ENCODE measurements at regions not wholly inside any gene's neighbourhood (a gene's known extent, or its start where the extent isn't known, plus 50 kb on each side); places are given as distances from the start of the nearest gene placed in this dataset.

DNA sequence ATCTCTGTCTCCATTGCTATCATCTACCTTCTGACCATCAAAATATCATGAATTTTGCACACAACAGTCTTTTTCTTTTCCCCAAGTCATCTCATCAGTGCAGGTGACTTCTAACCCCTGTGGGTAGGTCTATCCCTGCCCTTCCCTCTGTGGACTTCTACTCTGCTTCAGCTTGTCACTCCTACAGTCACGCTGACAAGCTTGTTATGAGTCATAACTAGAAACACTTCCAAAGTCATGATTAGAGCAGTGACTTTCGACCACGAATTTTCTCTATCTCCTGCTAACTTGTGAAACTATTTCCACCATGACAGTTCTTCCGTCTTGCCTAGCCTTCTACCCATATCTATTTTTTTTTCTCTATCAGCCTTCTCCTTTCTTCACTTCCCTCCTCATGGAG lies 343.7 kb upstream of the ARGLU1 start:
- Histone ChIP-seq H3K27ac (no peak overlapping the region), H3K4me1 (ENCODE audit: low read depth, poor library complexity, severe bottlenecking) (no peaks in the 10 kb centered on the region), H3K27me3 (ENCODE audit: insufficient read depth, low read depth) (no peaks in the 10 kb centered on the region), H3K4me3 (IDR thresholded peaks at IDR 0.05; ENCODE audit: insufficient read depth, low read depth, low read length) (no peak overlapping the region), H3K4me2 (no peak overlapping the region), H3K79me2 (ENCODE audit: insufficient read depth, low read depth) (no peaks in the 10 kb centered on the region), H4K20me1 (ENCODE audit: insufficient read depth) (no peaks in the 10 kb centered on the region), H3K9ac (no peak overlapping the region), H2AFZ (ENCODE audit: low read depth) (no peak overlapping the region), H3K36me3 (ENCODE audit: insufficient read depth) (no peaks in the 10 kb centered on the region)
- TF ChIP-seq, protein P1, sequence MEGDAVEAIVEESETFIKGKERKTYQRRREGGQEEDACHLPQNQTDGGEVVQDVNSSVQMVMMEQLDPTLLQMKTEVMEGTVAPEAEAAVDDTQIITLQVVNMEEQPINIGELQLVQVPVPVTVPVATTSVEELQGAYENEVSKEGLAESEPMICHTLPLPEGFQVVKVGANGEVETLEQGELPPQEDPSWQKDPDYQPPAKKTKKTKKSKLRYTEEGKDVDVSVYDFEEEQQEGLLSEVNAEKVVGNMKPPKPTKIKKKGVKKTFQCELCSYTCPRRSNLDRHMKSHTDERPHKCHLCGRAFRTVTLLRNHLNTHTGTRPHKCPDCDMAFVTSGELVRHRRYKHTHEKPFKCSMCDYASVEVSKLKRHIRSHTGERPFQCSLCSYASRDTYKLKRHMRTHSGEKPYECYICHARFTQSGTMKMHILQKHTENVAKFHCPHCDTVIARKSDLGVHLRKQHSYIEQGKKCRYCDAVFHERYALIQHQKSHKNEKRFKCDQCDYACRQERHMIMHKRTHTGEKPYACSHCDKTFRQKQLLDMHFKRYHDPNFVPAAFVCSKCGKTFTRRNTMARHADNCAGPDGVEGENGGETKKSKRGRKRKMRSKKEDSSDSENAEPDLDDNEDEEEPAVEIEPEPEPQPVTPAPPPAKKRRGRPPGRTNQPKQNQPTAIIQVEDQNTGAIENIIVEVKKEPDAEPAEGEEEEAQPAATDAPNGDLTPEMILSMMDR (conservative IDR thresholded peaks at IDR 0.05; ENCODE audit: low read depth, low read length), result no peak

DNA sequence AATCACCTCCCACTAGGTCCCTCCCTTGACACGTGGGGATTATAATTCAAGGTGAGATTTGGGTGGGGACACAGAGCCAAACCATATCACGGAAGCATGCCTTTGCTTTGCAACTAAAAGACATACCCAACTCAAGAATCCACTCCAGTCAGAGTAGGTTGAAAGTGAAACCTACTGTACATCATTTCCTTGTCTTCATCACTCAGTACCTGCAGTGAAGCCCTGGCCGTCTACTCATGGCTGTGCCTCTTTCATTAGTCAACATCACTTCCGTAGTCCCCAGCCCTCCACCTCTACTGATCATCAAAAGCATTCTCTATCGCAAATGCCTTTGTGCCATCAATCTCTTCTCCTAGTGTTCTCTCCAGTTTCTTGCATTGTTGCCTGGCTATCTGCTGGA lies 343.1 kb upstream of the ARGLU1 start:
- Histone ChIP-seq H3K9ac (no peak overlapping the region), H3K36me3 (ENCODE audit: insufficient read depth) (no peaks in the 10 kb centered on the region), H3K27me3 (ENCODE audit: insufficient read depth, low read depth) (no peaks in the 10 kb centered on the region), H3K79me2 (ENCODE audit: insufficient read depth, low read depth) (no peaks in the 10 kb centered on the region), H3K4me3 (IDR thresholded peaks at IDR 0.05; ENCODE audit: insufficient read depth, low read depth, low read length) (no peak overlapping the region), H4K20me1 (ENCODE audit: insufficient read depth) (no peaks in the 10 kb centered on the region), H3K4me2 (no peak overlapping the region), H2AFZ (ENCODE audit: low read depth) (no peak overlapping the region), H3K4me1 (ENCODE audit: low read depth, poor library complexity, severe bottlenecking) (no peaks in the 10 kb centered on the region), H3K27ac (no peak overlapping the region)
- TF ChIP-seq, protein P1 (conservative IDR thresholded peaks at IDR 0.05; ENCODE audit: low read depth, low read length), result no peak

GRCh38 chr13:106906426-106906996 lies 338.6 kb upstream of the ARGLU1 start:
- H3K27me3 ChIP-seq (ENCODE audit: insufficient read depth, low read depth), result no peaks in the 10 kb centered on the region
- no peaks in the 10 kb centered on the region for H3K36me3 ChIP-seq (ENCODE audit: insufficient read depth)
- H4K20me1 ChIP-seq (ENCODE audit: insufficient read depth), result no peaks in the 10 kb centered on the region
- no peaks in the 10 kb centered on the region for H3K4me1 ChIP-seq (ENCODE audit: low read depth, poor library complexity, severe bottlenecking)
- no peak overlapping the region for H3K4me2 ChIP-seq
- H3K4me3 ChIP-seq (IDR thresholded peaks at IDR 0.05; ENCODE audit: insufficient read depth, low read depth, low read length), result no peak overlapping the region
- no peak overlapping the region for H3K27ac ChIP-seq
- TF ChIP-seq, protein P1 (conservative IDR thresholded peaks at IDR 0.05; ENCODE audit: low read depth, low read length), result no peak
- H3K79me2 ChIP-seq (ENCODE audit: insufficient read depth, low read depth), result no peaks in the 10 kb centered on the region
- H3K9ac ChIP-seq, result no peak overlapping the region
- H2AFZ ChIP-seq (ENCODE audit: low read depth), result no peak overlapping the region

DNA sequence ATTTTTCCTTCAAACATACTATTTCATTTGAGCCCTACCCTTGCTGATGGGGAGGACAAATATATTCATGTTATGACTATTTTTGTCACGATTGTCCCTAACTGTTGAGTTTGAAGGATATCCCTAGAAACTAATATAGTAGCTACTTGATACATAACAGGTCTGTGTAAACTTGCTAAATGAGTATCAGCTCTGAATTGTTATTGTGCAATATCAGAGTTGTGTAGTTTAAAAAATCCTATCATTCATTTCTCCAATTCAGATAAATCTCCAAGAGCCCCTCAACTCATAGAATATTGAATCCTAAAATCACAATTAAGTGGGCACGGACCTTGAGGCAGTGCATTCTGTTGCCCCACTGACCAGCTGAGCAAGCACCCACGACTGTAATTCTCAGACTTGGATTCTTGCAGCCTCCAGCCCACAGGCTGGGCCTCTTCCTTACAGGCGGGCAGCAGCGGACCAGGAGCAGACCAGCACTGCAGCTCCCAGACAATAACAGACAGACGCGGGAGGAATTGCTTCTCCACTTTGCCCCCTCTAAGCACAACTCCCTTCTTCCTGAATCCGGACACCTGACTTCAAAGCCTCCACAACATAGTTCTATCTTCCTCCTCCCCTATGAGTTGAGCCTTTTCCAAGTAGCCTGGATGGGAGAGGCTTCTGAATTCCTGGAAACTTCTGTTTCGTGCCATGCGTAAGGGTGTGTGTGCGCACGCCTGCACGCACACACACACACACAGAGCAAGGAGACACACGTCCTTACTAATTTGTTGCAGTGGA lies 337.6 kb upstream of the ARGLU1 start:
- H3K36me3 ChIP-seq (ENCODE audit: insufficient read depth), result no peaks in the 10 kb centered on the region
- H3K9ac ChIP-seq, result no peak overlapping the region
- H3K4me2 ChIP-seq, result no peak overlapping the region
- no peak overlapping the region for H3K27ac ChIP-seq
- H2AFZ ChIP-seq (ENCODE audit: low read depth), result no peak overlapping the region
- H3K4me1 ChIP-seq (ENCODE audit: low read depth, poor library complexity, severe bottlenecking), result no peaks in the 10 kb centered on the region
- no peak overlapping the region for H3K4me3 ChIP-seq (IDR thresholded peaks at IDR 0.05; ENCODE audit: insufficient read depth, low read depth, low read length)
- H4K20me1 ChIP-seq (ENCODE audit: insufficient read depth), result no peaks in the 10 kb centered on the region
- no peaks in the 10 kb centered on the region for H3K27me3 ChIP-seq (ENCODE audit: insufficient read depth, low read depth)
- H3K79me2 ChIP-seq (ENCODE audit: insufficient read depth, low read depth), result no peaks in the 10 kb centered on the region
- TF ChIP-seq, protein P1 (conservative IDR thresholded peaks at IDR 0.05; ENCODE audit: low read depth, low read length), result no peak

Measured in KMS-11 (cell line).